Glomerular visceral epithelial cell (primary cell): ENCODE measurements at regions not wholly inside any gene's neighbourhood (a gene's known extent, or its start where the extent isn't known, plus 50 kb on each side); places are given as distances from the start of the nearest gene placed in this dataset.

Experiments used
- DNase-seq: peaks from one replicate; pipeline ENCODE4 v3.0.0-alpha.2; 2016; ENCODE audit errors: extremely low spot score

GRCh38 chr16:5551909-5552308 lies 454.3 kb upstream of the EEF2KMT start:
- no peak for DNase-seq

- no peak for DNase-seq
Measured at GRCh38 chr16:5549802-5550201, 452.2 kb upstream of the EEF2KMT start.

- no peak for DNase-seq
Measured at GRCh38 chr16:5541356-5541755, 443.8 kb upstream of the EEF2KMT start.

- DNase-seq: no peak
Measured at GRCh38 chr16:5537347-5537746, 439.8 kb upstream of the EEF2KMT start.

- no peak for DNase-seq
Measured at GRCh38 chr16:5533321-5533888, 435.8 kb upstream of the EEF2KMT start.

GRCh38 chr16:5527817-5528216 lies 430.2 kb upstream of the EEF2KMT start:
- DNase-seq: no peak

GRCh38 chr16:5526826-5527225 lies 429.2 kb upstream of the EEF2KMT start:
- no peak for DNase-seq

- no peak for DNase-seq
Measured at GRCh38 chr16:5523829-5524228, 426.2 kb upstream of the EEF2KMT start.

- no peak for DNase-seq
Measured at GRCh38 chr16:5516115-5516514, 418.5 kb upstream of the EEF2KMT start.

- no peak for DNase-seq
Measured at GRCh38 chr16:5512014-5512413, 414.4 kb upstream of the EEF2KMT start.

GRCh38 chr16:5510819-5511370 lies 413.3 kb upstream of the EEF2KMT start:
- DNase-seq: no peak

GRCh38 chr16:5509794-5510193 lies 412.2 kb upstream of the EEF2KMT start:
- DNase-seq: no peak

GRCh38 chr16:5509336-5509735 lies 411.7 kb upstream of the EEF2KMT start:
- no peak for DNase-seq

- no peak for DNase-seq
Measured at GRCh38 chr16:5508371-5508770, 410.8 kb upstream of the EEF2KMT start.

GRCh38 chr16:5506021-5506420 lies 408.4 kb upstream of the EEF2KMT start:
- no peak for DNase-seq

- no peak for DNase-seq
Measured at GRCh38 chr16:5505091-5505887, 407.7 kb upstream of the EEF2KMT start.

GRCh38 chr16:5504064-5504781 lies 406.6 kb upstream of the EEF2KMT start:
- DNase-seq: no peak

GRCh38 chr16:5502944-5503343 lies 405.3 kb upstream of the EEF2KMT start:
- no peak for DNase-seq

- no peak for DNase-seq
Measured at GRCh38 chr16:5502467-5502869, 404.9 kb upstream of the EEF2KMT start.

- DNase-seq: no peak
Measured at GRCh38 chr16:5500526-5500925, 402.9 kb upstream of the EEF2KMT start.

GRCh38 chr16:5498562-5498961 lies 401.0 kb upstream of the EEF2KMT start:
- DNase-seq: no peak

- DNase-seq: no peak
Measured at GRCh38 chr16:5496013-5496412, 398.4 kb upstream of the EEF2KMT start.

- DNase-seq: no peak
Measured at GRCh38 chr16:5490499-5490898, 392.9 kb upstream of the EEF2KMT start.
